HG03558 (cell line): ENCODE measurements at regions not wholly inside any gene's neighbourhood (a gene's known extent, or its start where the extent isn't known, plus 50 kb on each side); places are given as distances from the start of the nearest gene placed in this dataset.

Experiments
- ATAC-seq: cut with Tn5 transposase; IDR thresholded peaks from one replicate; pipeline ENCODE4 v1.9.1; 2021; ENCODE audit warnings: moderate number of reproducible peaks; ENCODE audit not compliant: unreplicated experiment; ENCODE audit errors: extremely low read depth

GRCh38 chr5:68946728-68947127, 147.1 kb upstream of the SLC30A5 start:
- ATAC-seq: no peak

DNA sequence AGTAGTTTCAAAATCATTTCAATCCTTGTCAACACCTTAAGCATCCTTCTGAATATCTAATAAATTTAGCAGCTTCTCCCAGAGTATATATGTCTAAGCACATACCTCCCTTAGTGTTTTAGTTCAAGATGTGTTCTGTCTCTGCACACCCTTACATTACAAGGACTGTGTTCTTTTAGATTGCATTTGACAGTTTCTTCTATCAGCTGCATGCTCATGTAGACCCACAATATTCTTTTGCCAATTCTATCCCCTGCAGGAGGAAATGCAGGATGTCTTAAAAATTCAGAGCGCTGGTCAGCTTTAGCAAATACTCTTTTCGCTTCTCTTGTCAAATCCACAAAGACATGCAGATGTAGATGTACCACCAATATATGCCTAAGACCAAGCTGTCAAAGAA, 145.8 kb upstream of the SLC30A5 start:
- ATAC-seq: no peak

- no peak for ATAC-seq
Observed at GRCh38 chr5:68949256-68949655, 144.6 kb upstream of the SLC30A5 start.

- ATAC-seq: no peak
Observed at GRCh38 chr5:68949711-68950110, 144.1 kb upstream of the SLC30A5 start.

- no peak for ATAC-seq
Observed at GRCh38 chr5:68950125-68950524, 143.7 kb upstream of the SLC30A5 start.

GRCh38 chr5:68950930-68951329, 142.9 kb upstream of the SLC30A5 start:
- ATAC-seq: no peak

- no peak for ATAC-seq
Observed at GRCh38 chr5:68953231-68953874, 140.5 kb upstream of the SLC30A5 start.

GRCh38 chr5:68953875-68954617, 139.8 kb upstream of the SLC30A5 start:
- ATAC-seq: no peak

GRCh38 chr5:68954618-68954910, 139.2 kb upstream of the SLC30A5 start:
- ATAC-seq: no peak

- no peak for ATAC-seq
Observed at GRCh38 chr5:68957591-68957990, 136.2 kb upstream of the SLC30A5 start.

GRCh38 chr5:68958428-68958827, 135.4 kb upstream of the SLC30A5 start:
- no peak for ATAC-seq

GRCh38 chr5:68960456-68960855, 133.4 kb upstream of the SLC30A5 start:
- no peak for ATAC-seq

DNA sequence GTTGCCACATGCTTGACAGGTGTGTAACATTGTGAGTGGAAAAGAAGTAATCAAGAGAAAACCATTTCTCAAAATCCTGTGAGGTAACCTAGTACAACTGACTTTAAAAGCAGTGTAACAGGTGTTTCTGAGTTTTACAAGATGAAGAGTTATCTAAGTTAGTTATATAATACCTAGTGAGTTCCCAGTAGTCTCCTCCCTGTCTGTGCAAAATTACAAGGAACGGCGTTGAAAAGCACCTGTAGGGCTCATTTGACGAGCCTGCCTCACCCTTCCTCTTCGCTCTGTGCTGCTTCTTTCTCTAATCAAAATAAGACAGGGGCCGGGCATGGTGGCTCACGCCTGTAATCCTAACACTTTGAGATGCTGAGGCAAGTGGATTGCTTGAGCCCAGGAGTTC, 132.9 kb upstream of the SLC30A5 start:
- ATAC-seq: no peak

DNA sequence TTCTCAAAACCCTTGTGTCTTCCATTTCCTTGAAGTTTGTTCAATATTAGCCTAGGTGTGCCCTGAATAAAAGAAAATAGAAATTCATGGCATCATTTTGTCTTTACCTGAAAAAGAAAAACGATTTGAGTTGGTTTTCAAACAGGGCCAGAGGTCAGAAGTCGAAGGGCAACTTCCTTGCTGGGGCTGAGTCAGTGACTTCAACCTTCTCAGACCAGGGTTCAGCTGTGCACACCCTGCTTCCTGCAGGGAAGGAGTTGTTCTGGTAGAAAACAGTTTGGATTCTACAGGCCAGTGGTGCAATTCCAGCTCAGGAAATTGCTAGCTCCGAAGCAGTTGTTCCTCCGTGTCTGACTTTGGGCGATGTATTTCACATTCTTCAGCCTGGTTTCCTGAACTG, 132.1 kb upstream of the SLC30A5 start:
- no peak for ATAC-seq

DNA sequence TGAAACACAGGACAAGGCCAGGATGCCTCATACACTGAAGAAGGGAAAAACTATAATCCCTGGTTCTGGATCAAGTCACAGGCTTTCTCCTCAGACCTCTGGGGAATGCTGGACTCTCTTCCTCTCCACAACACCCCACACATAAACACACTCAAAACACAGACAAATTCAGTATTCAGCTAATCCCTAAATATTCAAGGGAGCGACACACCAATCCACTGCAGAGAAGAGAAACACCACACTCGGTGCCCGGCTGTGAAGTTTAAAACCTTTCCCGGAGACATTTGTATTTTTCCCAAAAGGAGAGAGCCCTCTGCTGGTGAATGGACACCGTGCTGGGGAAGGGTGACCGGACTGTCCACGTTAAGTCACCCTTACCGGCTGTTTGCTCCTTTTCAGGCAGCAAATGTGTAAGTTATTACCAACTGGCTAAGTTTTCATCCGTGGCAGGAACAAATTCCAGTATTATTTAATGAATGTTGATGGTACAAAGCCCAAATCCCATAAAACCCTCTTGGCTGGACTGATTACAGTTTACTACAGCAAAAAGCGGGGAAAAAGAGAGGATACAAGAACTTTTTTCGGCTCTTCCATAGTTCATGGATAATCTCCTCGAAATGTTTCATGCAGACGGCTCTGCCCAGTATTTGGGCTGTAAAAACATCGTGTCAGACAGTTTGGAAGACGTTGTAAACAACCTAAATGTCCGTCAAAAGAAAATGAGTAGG, 130.9 kb upstream of the SLC30A5 start:
- no peak for ATAC-seq

DNA sequence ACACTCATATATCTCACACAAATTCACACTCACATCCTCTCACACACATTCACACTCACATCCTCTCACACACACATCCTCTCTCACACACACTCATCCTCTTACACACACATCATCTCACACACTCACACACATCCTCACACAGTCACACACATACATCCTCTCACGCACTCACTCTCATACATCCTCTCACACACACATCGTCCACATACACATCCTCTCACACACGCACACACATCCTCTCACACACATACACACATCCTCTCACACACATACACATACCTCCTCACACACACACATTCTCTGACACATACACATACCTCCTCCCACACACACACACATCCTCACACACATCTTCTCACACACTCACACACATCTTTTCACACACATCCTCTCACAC, 129.1 kb upstream of the SLC30A5 start:
- no peak for ATAC-seq

DNA sequence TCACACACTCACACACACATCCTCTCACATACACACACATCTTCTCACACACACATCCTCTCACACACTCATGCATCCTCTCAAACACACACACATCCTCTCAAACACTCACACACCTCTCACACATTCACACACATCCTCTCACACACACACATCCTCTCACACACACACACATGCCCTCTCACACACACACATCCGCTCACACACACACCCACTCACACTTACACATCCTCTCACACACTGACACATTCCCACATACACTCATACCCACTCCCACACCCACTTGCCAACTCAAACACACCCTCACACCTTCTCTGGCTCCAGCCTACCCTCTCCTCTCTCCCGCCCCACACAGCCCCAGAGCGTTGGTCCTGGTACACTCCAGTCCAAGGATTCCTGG, 127.9 kb upstream of the SLC30A5 start:
- no peak for ATAC-seq

GRCh38 chr5:68966596-68966995, 127.2 kb upstream of the SLC30A5 start:
- ATAC-seq: no peak

DNA sequence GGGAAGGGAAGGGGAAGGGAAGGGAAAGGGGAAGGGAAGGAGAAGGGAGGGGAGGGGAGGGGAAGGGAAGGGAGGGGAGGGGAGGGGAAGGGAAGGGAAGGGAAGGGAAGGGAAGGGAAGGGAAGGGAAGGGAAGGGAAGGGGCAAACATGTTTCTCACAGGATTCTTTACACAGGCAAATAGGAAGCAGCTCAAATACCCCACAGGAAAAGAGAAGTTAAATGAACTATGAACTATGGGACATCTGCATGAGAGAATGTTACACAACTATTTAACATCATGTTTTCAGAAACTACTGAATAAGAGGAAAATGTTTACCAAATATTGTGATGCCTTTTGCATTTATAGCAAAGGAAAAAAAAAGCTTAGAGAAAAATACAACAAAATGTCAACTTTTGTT, 125.4 kb upstream of the SLC30A5 start:
- ATAC-seq: no peak

DNA sequence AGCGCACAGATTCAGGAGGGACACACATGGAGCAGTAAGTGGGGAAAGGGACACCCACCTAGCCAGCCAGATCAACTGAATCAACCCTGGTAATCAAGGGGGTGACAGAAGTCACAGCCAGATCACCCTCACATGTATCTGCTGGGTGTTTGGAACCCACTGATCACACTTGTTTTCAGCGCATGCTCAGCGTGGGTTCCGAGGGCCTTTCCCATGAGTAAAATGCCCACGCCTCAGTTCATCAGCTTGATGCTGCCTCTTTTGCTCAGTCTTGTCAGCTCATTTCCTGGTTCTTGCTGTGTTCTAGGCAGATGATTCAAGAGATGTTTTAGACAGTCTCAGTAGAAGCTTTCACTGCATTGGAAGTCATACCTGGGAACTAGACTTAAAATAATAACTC, 123.2 kb upstream of the SLC30A5 start:
- ATAC-seq: no peak

GRCh38 chr5:68973696-68974095, 120.1 kb upstream of the SLC30A5 start:
- ATAC-seq: no peak

- ATAC-seq: no peak
Observed at GRCh38 chr5:68983043-68983442, 110.8 kb upstream of the SLC30A5 start.
